ENCODE measurements at regions not wholly inside any gene's neighbourhood (a gene's known extent, or its start where the extent isn't known, plus 50 kb on each side); places are given as distances from the start of the nearest gene placed in this dataset.

DNA sequence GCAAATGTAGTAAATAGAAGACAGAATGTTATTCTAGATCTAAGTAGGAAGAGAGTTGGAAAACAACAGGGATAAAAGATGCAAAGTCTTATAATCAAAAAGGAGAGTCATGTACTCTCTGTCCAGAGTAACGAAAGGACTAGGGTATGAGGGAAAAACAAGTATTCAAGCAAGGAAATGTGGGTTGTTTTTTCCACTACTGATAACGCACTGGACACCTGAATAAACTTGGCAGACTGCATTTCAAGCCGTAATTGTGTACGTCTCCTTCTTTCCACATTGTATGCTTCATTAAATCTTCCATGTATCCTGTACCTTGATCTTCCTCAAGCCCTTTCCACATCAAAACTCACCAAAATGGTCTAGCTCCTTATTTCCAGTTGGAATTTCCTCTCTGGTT is 420.6 kb downstream of the ZEB2 start:
- H3K4me3 ChIP-seq (ENCODE audit: low read depth, low read length): no peak overlapping the region
- TF ChIP-seq MYC (IDR thresholded peaks at IDR 0.05; ENCODE audit: low read depth, low read length) (no peak), POLR2A (IDR thresholded peaks at IDR 0.05; ENCODE audit: extremely low read depth, insufficient read length) (no peak), MAX (IDR thresholded peaks at IDR 0.05; ENCODE audit: low read depth, low read length) (no peak)
- TF ChIP-seq, protein P1, sequence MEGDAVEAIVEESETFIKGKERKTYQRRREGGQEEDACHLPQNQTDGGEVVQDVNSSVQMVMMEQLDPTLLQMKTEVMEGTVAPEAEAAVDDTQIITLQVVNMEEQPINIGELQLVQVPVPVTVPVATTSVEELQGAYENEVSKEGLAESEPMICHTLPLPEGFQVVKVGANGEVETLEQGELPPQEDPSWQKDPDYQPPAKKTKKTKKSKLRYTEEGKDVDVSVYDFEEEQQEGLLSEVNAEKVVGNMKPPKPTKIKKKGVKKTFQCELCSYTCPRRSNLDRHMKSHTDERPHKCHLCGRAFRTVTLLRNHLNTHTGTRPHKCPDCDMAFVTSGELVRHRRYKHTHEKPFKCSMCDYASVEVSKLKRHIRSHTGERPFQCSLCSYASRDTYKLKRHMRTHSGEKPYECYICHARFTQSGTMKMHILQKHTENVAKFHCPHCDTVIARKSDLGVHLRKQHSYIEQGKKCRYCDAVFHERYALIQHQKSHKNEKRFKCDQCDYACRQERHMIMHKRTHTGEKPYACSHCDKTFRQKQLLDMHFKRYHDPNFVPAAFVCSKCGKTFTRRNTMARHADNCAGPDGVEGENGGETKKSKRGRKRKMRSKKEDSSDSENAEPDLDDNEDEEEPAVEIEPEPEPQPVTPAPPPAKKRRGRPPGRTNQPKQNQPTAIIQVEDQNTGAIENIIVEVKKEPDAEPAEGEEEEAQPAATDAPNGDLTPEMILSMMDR (IDR thresholded peaks at IDR 0.05; ENCODE audit: low read depth, low read length): no peak
- DNase-seq (ENCODE audit: low read depth): no peak

DNA sequence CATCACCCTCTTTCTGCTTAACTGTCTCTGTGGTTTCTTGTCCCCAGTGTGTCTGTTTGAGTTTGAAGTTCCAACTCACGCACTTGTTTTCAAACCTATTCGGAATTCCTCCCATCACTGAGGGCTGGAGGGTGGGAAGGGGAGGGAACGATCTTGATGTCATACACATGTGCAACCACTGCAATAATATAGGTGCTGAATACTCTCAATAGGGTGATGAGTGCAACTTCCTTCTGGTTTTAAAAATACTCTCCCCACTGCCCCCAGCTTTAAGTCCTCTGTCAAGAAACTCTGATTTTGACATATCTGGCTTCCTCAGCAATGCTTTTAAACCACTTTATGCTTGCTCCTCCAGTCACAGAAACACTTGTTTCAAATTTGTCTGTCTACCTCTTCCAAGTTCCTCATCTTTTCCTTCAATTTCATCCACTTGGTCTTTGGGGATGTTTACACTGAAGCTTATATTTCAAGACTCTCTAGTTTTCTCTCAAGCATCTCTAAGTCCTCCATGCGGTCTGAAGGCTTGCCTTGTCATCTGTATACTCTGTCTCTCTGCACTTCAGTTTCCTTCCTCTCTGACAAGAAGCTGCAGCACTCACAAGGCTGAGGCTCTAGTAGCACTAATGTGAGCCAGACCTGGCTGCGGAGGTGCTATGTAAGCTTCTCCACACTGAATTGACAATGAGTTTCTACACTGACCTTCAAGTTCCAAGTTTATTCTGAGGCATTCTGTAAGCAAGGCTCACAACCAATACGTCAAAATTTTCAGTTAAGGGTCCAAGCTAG is 422.3 kb downstream of the ZEB2 start:
- no peak overlapping the region for H3K4me3 ChIP-seq (ENCODE audit: low read depth, low read length)
- DNase-seq (ENCODE audit: low read depth): no peak
- TF ChIP-seq POLR2A (IDR thresholded peaks at IDR 0.05; ENCODE audit: extremely low read depth, insufficient read length) (no peak), MAX (IDR thresholded peaks at IDR 0.05; ENCODE audit: low read depth, low read length) (no peak), MYC (IDR thresholded peaks at IDR 0.05; ENCODE audit: low read depth, low read length) (no peak)
- TF ChIP-seq, protein P1 (IDR thresholded peaks at IDR 0.05; ENCODE audit: low read depth, low read length): no peak

- TF ChIP-seq MAX (IDR thresholded peaks at IDR 0.05; ENCODE audit: low read depth, low read length): no peak
- TF ChIP-seq, protein P1 (IDR thresholded peaks at IDR 0.05; ENCODE audit: low read depth, low read length): no peak
- no peak for TF ChIP-seq MYC (IDR thresholded peaks at IDR 0.05; ENCODE audit: low read depth, low read length)
- no peak for TF ChIP-seq POLR2A (IDR thresholded peaks at IDR 0.05; ENCODE audit: extremely low read depth, insufficient read length)
- no peak overlapping the region for H3K4me3 ChIP-seq (ENCODE audit: low read depth, low read length)
- DNase-seq (ENCODE audit: low read depth): no peak
Observed at GRCh38 chr2:144096531-144096930, 423.4 kb downstream of the ZEB2 start.

GRCh38 chr2:144094408-144095151 is 425.3 kb downstream of the ZEB2 start:
- no peak for DNase-seq (ENCODE audit: low read depth)
- H3K4me3 ChIP-seq (ENCODE audit: low read depth, low read length): no peak overlapping the region
- TF ChIP-seq MAX (IDR thresholded peaks at IDR 0.05; ENCODE audit: low read depth, low read length) (no peak), MYC (IDR thresholded peaks at IDR 0.05; ENCODE audit: low read depth, low read length) (no peak), POLR2A (IDR thresholded peaks at IDR 0.05; ENCODE audit: extremely low read depth, insufficient read length) (no peak)
- TF ChIP-seq, protein P1 (IDR thresholded peaks at IDR 0.05; ENCODE audit: low read depth, low read length): no peak

DNA sequence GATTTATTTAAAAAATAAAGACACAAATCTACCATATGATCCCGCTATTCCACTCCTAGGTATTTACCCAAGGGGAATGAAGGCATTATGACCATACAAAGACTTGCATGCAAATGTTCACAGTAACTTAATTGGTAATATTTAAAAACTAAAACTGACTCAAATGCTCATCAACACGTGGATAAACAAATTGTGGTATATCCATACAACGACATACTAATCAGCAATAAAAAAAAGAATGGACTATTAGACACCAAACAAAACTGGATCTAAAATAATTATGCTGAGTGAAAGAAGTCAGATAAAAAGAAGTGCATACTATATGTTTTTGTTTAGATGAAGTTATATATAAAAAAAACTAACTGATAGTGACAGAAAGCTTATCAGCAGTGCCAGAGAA is 428.3 kb downstream of the ZEB2 start:
- no peak for TF ChIP-seq MAX (IDR thresholded peaks at IDR 0.05; ENCODE audit: low read depth, low read length)
- no peak for TF ChIP-seq POLR2A (IDR thresholded peaks at IDR 0.05; ENCODE audit: extremely low read depth, insufficient read length)
- TF ChIP-seq MYC (IDR thresholded peaks at IDR 0.05; ENCODE audit: low read depth, low read length): no peak
- TF ChIP-seq, protein P1 (IDR thresholded peaks at IDR 0.05; ENCODE audit: low read depth, low read length): no peak
- DNase-seq (ENCODE audit: low read depth): no peak
- H3K4me3 ChIP-seq (ENCODE audit: low read depth, low read length): no peak overlapping the region
